ENCODE measurements at regions not wholly inside any gene's neighbourhood (a gene's known extent, or its start where the extent isn't known, plus 50 kb on each side); places are given as distances from the start of the nearest gene placed in this dataset.

DNA sequence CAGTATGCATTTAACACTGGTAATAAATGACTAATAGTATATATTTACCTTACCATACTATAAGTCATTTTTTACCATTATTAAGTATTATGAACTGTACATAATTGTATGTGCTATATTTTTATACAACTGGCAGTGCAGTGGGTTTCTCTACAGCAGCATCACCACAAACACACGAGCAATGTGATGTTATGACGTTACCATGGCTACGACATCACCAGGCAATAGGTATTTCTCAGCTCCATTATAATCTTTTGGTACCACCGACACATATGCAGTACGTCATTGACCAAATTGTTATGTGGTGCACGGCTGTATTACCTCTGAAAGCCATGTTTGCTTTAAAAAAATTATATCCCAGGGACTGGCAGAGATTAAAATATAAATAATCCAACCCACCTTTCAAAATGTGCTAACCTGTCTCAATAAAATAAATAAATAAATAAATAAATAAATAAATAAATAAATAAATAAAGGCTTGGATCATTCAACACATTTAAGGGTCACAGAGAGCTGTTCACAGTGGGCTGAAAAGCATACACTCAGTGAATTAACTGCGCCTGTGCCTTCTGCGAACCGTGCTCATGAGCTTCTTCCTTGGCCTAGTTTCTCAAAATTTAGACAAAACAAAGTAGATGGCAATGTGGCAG is 121.4 kb upstream of the SLC35F3 start:
- intact Hi-C loops (cut with micrococcal nuclease), result no loop called here
- peaks cover 0 to 6% of the 10 kb centered on the region in 2 donors for H3K9me3 Mint-ChIP-seq
- Histone ChIP-seq H3K9me3 (ENCODE audit: control insufficient read depth, insufficient read depth, low read length) (peaks cover 4% of the 10 kb centered on the region), H3K36me3 (ENCODE audit: control insufficient read depth, insufficient read depth, low read length) (no peaks in the 10 kb centered on the region), H3K4me3 (ENCODE audit: low read length) (no peak overlapping the region), H3K27ac (ENCODE audit: low read length) (no peak overlapping the region), H3K27me3 (ENCODE audit: control insufficient read depth, insufficient read depth, low read length) (no peaks in the 10 kb centered on the region), H3K4me1 (ENCODE audit: control insufficient read depth, insufficient read depth, low read length) (no peaks in the 10 kb centered on the region)
- no peak overlapping the region for H3K27ac Mint-ChIP-seq
- no peak for ATAC-seq
- no peaks in the 10 kb centered on the region for H3K27me3 Mint-ChIP-seq (ENCODE audit: low read depth in 2 of 2)
- TF ChIP-seq, protein P1, sequence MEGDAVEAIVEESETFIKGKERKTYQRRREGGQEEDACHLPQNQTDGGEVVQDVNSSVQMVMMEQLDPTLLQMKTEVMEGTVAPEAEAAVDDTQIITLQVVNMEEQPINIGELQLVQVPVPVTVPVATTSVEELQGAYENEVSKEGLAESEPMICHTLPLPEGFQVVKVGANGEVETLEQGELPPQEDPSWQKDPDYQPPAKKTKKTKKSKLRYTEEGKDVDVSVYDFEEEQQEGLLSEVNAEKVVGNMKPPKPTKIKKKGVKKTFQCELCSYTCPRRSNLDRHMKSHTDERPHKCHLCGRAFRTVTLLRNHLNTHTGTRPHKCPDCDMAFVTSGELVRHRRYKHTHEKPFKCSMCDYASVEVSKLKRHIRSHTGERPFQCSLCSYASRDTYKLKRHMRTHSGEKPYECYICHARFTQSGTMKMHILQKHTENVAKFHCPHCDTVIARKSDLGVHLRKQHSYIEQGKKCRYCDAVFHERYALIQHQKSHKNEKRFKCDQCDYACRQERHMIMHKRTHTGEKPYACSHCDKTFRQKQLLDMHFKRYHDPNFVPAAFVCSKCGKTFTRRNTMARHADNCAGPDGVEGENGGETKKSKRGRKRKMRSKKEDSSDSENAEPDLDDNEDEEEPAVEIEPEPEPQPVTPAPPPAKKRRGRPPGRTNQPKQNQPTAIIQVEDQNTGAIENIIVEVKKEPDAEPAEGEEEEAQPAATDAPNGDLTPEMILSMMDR (IDR thresholded peaks at IDR 0.05), result no peak
- DNase-seq, result no peak
- H3K4me1 Mint-ChIP-seq, result no peaks in the 10 kb centered on the region
- WGBS (ENCODE audit: insufficient coverage), result 92% methylated on average over 9 of the region's 9 CpGs
- no peak overlapping the region for H3K4me3 Mint-ChIP-seq
- no peaks in the 10 kb centered on the region for H3K36me3 Mint-ChIP-seq

DNA sequence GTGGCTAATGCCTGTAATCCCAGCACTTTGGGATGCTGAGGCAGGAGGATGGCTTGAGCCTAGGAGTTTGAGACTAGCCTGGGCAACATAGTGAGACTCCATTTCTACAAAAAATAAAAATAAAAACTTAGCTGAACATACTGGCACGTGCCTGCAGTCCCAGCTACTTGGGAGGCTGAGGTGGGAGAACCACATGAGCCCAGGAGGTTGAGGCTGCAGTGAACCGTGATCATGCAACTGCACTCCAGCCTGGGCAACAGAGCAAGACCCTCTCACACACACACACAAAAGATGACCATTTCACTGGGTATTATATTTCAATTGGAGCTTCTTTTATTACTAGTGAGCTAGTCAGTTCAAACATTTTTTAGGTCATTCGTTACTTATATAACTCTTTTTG is 116.9 kb upstream of the SLC35F3 start:
- Histone ChIP-seq H3K27me3 (ENCODE audit: control insufficient read depth, insufficient read depth, low read length) (no peaks in the 10 kb centered on the region), H3K4me3 (ENCODE audit: low read length) (no peak overlapping the region), H3K9me3 (ENCODE audit: control insufficient read depth, insufficient read depth, low read length) (no peaks in the 10 kb centered on the region), H3K4me1 (ENCODE audit: control insufficient read depth, insufficient read depth, low read length) (no peaks in the 10 kb centered on the region), H3K36me3 (ENCODE audit: control insufficient read depth, insufficient read depth, low read length) (no peaks in the 10 kb centered on the region), H3K27ac (ENCODE audit: low read length) (no peak overlapping the region)
- DNase-seq, result no peak
- no peaks in the 10 kb centered on the region for H3K9me3 Mint-ChIP-seq
- intact Hi-C loops (cut with micrococcal nuclease), result no loop called here
- H3K36me3 Mint-ChIP-seq, result no peaks in the 10 kb centered on the region
- H3K27ac Mint-ChIP-seq, result no peak overlapping the region
- WGBS (ENCODE audit: insufficient coverage), result 63% methylated on average over 1 of the region's 3 CpGs
- H3K27me3 Mint-ChIP-seq (ENCODE audit: low read depth in 2 of 2), result no peaks in the 10 kb centered on the region
- ATAC-seq, result no peak
- TF ChIP-seq, protein P1 (IDR thresholded peaks at IDR 0.05), result no peak
- no peaks in the 10 kb centered on the region for H3K4me1 Mint-ChIP-seq
- H3K4me3 Mint-ChIP-seq, result no peak overlapping the region

GRCh38 chr1:233788687-233789086 is 115.8 kb upstream of the SLC35F3 start:
- Histone ChIP-seq H3K4me1 (ENCODE audit: control insufficient read depth, insufficient read depth, low read length) (no peaks in the 10 kb centered on the region), H3K4me3 (ENCODE audit: low read length) (no peak overlapping the region), H3K36me3 (ENCODE audit: control insufficient read depth, insufficient read depth, low read length) (no peaks in the 10 kb centered on the region), H3K27me3 (ENCODE audit: control insufficient read depth, insufficient read depth, low read length) (no peaks in the 10 kb centered on the region), H3K9me3 (ENCODE audit: control insufficient read depth, insufficient read depth, low read length) (no peaks in the 10 kb centered on the region), H3K27ac (ENCODE audit: low read length) (no peak overlapping the region)
- DNase-seq (no peak), ATAC-seq (no peak)
- H3K36me3 Mint-ChIP-seq, result no peaks in the 10 kb centered on the region
- H3K27ac Mint-ChIP-seq, result no peak overlapping the region
- intact Hi-C loops (cut with micrococcal nuclease), result no loop called here
- H3K27me3 Mint-ChIP-seq (ENCODE audit: low read depth in 2 of 2), result no peaks in the 10 kb centered on the region
- TF ChIP-seq, protein P1 (IDR thresholded peaks at IDR 0.05), result no peak
- H3K9me3 Mint-ChIP-seq, result peaks cover 0 to 4% of the 10 kb centered on the region in 2 donors
- H3K4me3 Mint-ChIP-seq, result no peak overlapping the region
- no peaks in the 10 kb centered on the region for H3K4me1 Mint-ChIP-seq

DNA sequence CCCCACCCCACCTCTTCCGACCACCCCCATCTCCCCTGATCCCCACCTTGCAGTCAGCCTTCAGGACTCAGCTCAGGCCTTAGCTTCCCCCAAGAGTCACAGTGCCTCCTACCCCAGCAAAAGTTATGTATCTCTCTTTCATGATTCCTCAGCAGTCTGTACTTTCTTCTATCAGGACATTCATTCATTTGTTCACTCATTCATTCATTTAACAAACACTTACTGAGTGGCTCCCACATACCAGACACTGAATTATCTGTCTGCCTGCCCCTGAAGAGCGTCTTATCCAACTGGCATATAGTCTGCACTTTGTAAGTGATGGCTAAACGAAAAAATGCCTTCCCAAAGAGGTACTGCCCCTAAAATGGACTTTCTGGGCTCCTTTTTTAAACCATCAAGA is 114.4 kb upstream of the SLC35F3 start:
- Mint-ChIP-seq H3K4me1 (no peaks in the 10 kb centered on the region), H3K27ac (no peak overlapping the region), H3K36me3 (no peaks in the 10 kb centered on the region), H3K27me3 (ENCODE audit: low read depth in 2 of 2) (no peaks in the 10 kb centered on the region), H3K9me3 (peaks cover 0 to 4% of the 10 kb centered on the region in 2 donors), H3K4me3 (no peak overlapping the region)
- no peaks in the 10 kb centered on the region for H3K27me3 ChIP-seq (ENCODE audit: control insufficient read depth, insufficient read depth, low read length)
- H3K27ac ChIP-seq (ENCODE audit: low read length), result no peak overlapping the region
- ATAC-seq, result no peak
- no peaks in the 10 kb centered on the region for H3K9me3 ChIP-seq (ENCODE audit: control insufficient read depth, insufficient read depth, low read length)
- TF ChIP-seq, protein P1 (IDR thresholded peaks at IDR 0.05), result no peak
- no peak overlapping the region for H3K4me3 ChIP-seq (ENCODE audit: low read length)
- intact Hi-C loops (cut with micrococcal nuclease), result no loop called here
- WGBS (ENCODE audit: insufficient coverage), result 64% methylated on average over 3 of the region's 3 CpGs
- DNase-seq, result no peak
- no peaks in the 10 kb centered on the region for H3K36me3 ChIP-seq (ENCODE audit: control insufficient read depth, insufficient read depth, low read length)
- no peaks in the 10 kb centered on the region for H3K4me1 ChIP-seq (ENCODE audit: control insufficient read depth, insufficient read depth, low read length)

All from natural killer cell (primary cell).